HEK293 (cell line): ENCODE measurements at regions not wholly inside any gene's neighbourhood (a gene's known extent, or its start where the extent isn't known, plus 50 kb on each side); places are given as distances from the start of the nearest gene placed in this dataset.
A peak's percentile ranks its signal among the peaks of the same experiment; 100 is the strongest.

Experiments
- CTCF ChIA-PET: fragments of 350-600 bp; formaldehyde crosslinking; extraction: SDS; loops from one replicate; lab custom pipeline; 2021; ENCODE audit warnings: antibody characterized with exemption; lab: Yijun Ruan, JAX
- POLR2A ChIA-PET: fragments of 300-600 bp; formaldehyde crosslinking; extraction: SDS; loops from one replicate; lab custom pipeline; 2020; ENCODE audit warnings: antibody characterized with exemption, inconsistent platforms; lab: Yijun Ruan, JAX
- H3K27ac ChIP-seq: fragments of 200-500 bp; sonication (Bioruptor generic); 2 replicates; pipeline ENCODE4 v1.5.1; 2014; ENCODE audit warnings: low read depth, low read length, control low read depth, inconsistent platforms; ENCODE audit errors: extremely low read depth
- H3K36me3 ChIP-seq, 2 experiments: fragments of 200-500 bp in 1 of 2; sonication (Bioruptor generic) in 1 of 2; 1 replicate in 1 of 2; 2 replicates in 1 of 2; pipeline ENCODE4 v1.5.1; 2014 to 2017; ENCODE audit warnings: inconsistent platforms in 2 of 2, low read length in 2 of 2; ENCODE audit not compliant: control insufficient read depth in 2 of 2, insufficient read depth in 1 of 2
- H3K4me1 ChIP-seq: fragments of 200-500 bp; sonication (Bioruptor generic); 2 replicates; pipeline ENCODE4 v1.5.1; 2014; ENCODE audit warnings: mild to moderate bottlenecking, low read length, inconsistent platforms; ENCODE audit not compliant: control insufficient read depth, insufficient read depth
- H3K4me3 ChIP-seq: 2 replicates; pipeline ENCODE4 v1.5.1; 2011; ENCODE audit warnings: low read depth, mild to moderate bottlenecking, control low read depth, low read length, moderate library complexity
- H3K9me3 ChIP-seq: fragments of 200-500 bp; sonication (Bioruptor generic); 2 replicates; pipeline ENCODE4 v1.5.1; 2014; ENCODE audit warnings: low read depth, low read length, inconsistent platforms; ENCODE audit not compliant: control insufficient read depth, insufficient read depth
- BCL11A ChIP-seq: fragments of 450-650 bp; formaldehyde crosslinking; IDR thresholded peaks from 2 replicates; pipeline ENCODE4 v1.5.1; 2016; ENCODE audit warnings: low read depth, missing biosample characterization, missing genetic modification characterization
- BCL11B ChIP-seq: fragments of 450-650 bp; formaldehyde crosslinking; IDR thresholded peaks from 2 replicates; pipeline ENCODE4 v1.5.1; 2016; ENCODE audit warnings: low read depth, missing biosample characterization, missing genetic modification characterization
- GLI2 ChIP-seq: fragments of 450-650 bp; formaldehyde crosslinking; IDR thresholded peaks from 2 replicates; pipeline ENCODE4; 2017; ENCODE audit warnings: missing biosample characterization, missing genetic modification characterization, low read depth, borderline replicate concordance
- GLIS2 ChIP-seq: fragments of 450-650 bp; formaldehyde crosslinking; IDR thresholded peaks from 2 replicates; pipeline ENCODE4 v1.5.1; 2016; ENCODE audit warnings: missing biosample characterization, missing genetic modification characterization
- KLF7 ChIP-seq: fragments of 450-650 bp; formaldehyde crosslinking; IDR thresholded peaks from 2 replicates; pipeline ENCODE4 v1.5.1; 2016; ENCODE audit warnings: missing biosample characterization, missing genetic modification characterization, borderline replicate concordance
- KLF9 ChIP-seq: fragments of 450-650 bp; formaldehyde crosslinking; IDR thresholded peaks from 2 replicates; pipeline ENCODE4 v1.5.1; 2016; ENCODE audit warnings: missing biosample characterization, missing genetic modification characterization, low read depth
- PBX3 ChIP-seq: sonication (generic); formaldehyde crosslinking; IDR thresholded peaks from 2 replicates; pipeline ENCODE4 v1.8.1; 2022; ENCODE audit warnings: mild to moderate bottlenecking, moderate library complexity, missing genetic modification reagents
- RBAK ChIP-seq: fragments of 450-650 bp; formaldehyde crosslinking; IDR thresholded peaks from 2 replicates; pipeline ENCODE4 v1.5.1; 2016; ENCODE audit warnings: missing biosample characterization, missing genetic modification characterization
- TRIM28 ChIP-seq: IDR thresholded peaks from 2 replicates; pipeline ENCODE4 v1.6.1; 2011; ENCODE audit warnings: low read length, control low read depth, borderline replicate concordance
- ZBTB7A ChIP-seq: fragments of 450-650 bp; formaldehyde crosslinking; IDR thresholded peaks from 2 replicates; pipeline ENCODE4 v1.5.1; 2016; ENCODE audit warnings: low read depth, missing biosample characterization, missing genetic modification characterization
- ZIC2 ChIP-seq: fragments of 450-650 bp; formaldehyde crosslinking; IDR thresholded peaks from 2 replicates; pipeline ENCODE4 v1.5.1; 2016; ENCODE audit warnings: missing biosample characterization, missing genetic modification characterization
- ZNF132 ChIP-seq: fragments of 450-650 bp; formaldehyde crosslinking; IDR thresholded peaks from 2 replicates; pipeline ENCODE4 v1.5.1; 2017; ENCODE audit warnings: missing biosample characterization, missing genetic modification characterization, borderline replicate concordance
- ZNF239 ChIP-seq: fragments of 450-650 bp; formaldehyde crosslinking; IDR thresholded peaks from 2 replicates; pipeline ENCODE4 v1.5.1; 2016; ENCODE audit warnings: missing biosample characterization, missing genetic modification characterization
- ZNF292 ChIP-seq: fragments of 450-650 bp; formaldehyde crosslinking; IDR thresholded peaks from 2 replicates; pipeline ENCODE4 v1.5.1; 2016; ENCODE audit warnings: low read depth, missing biosample characterization, missing genetic modification characterization, borderline replicate concordance
- ZNF366 ChIP-seq: fragments of 450-650 bp; formaldehyde crosslinking; conservative IDR thresholded peaks from 2 replicates; pipeline ENCODE4 v1.5.1; 2016; ENCODE audit warnings: missing biosample characterization, missing genetic modification characterization
- ZNF398 ChIP-seq: fragments of 450-650 bp; formaldehyde crosslinking; IDR thresholded peaks from 2 replicates; pipeline ENCODE4 v1.5.1; 2017; ENCODE audit warnings: missing biosample characterization, missing genetic modification characterization
- ZNF473 ChIP-seq: fragments of 450-650 bp; formaldehyde crosslinking; IDR thresholded peaks from 2 replicates; pipeline ENCODE4 v1.5.1; 2017; ENCODE audit warnings: missing biosample characterization, missing genetic modification characterization
- ZNF513 ChIP-seq: fragments of 450-650 bp; IDR thresholded peaks from 2 replicates; pipeline ENCODE4 v1.5.1; 2018; ENCODE audit warnings: missing biosample characterization, missing genetic modification characterization
- ZNF529 ChIP-seq: fragments of 450-650 bp; formaldehyde crosslinking; IDR thresholded peaks from 2 replicates; pipeline ENCODE4 v1.5.1; 2017; ENCODE audit warnings: missing genetic modification characterization, missing biosample characterization; ENCODE audit not compliant: insufficient replicate concordance
- ZNF548 ChIP-seq: fragments of 450-650 bp; formaldehyde crosslinking; IDR thresholded peaks from 2 replicates; pipeline ENCODE4 v1.5.1; 2016; ENCODE audit warnings: missing biosample characterization, missing genetic modification characterization
- ZNF560 ChIP-seq: fragments of 450-650 bp; formaldehyde crosslinking; IDR thresholded peaks from 2 replicates; pipeline ENCODE4 v1.5.1; 2017; ENCODE audit warnings: missing biosample characterization, missing genetic modification characterization, borderline replicate concordance
- ZNF626 ChIP-seq: fragments of 450-650 bp; sonication (Bioruptor Pico); formaldehyde crosslinking; IDR thresholded peaks from 2 replicates; pipeline ENCODE4 v1.5.1; 2018; ENCODE audit warnings: missing biosample characterization, missing genetic modification characterization, inconsistent platforms
- ZNF747 ChIP-seq: fragments of 450-650 bp; formaldehyde crosslinking; IDR thresholded peaks from 2 replicates; pipeline ENCODE4 v1.5.1; 2016; ENCODE audit warnings: missing biosample characterization, missing genetic modification characterization
- ZNF791 ChIP-seq: fragments of 450-650 bp; formaldehyde crosslinking; IDR thresholded peaks from 2 replicates; pipeline ENCODE4 v1.5.1; 2016; ENCODE audit warnings: missing biosample characterization, missing genetic modification characterization
- ZNF830 ChIP-seq: fragments of 450-650 bp; IDR thresholded peaks from 2 replicates; pipeline ENCODE4 v1.5.0; 2018; ENCODE audit warnings: missing biosample characterization, missing genetic modification characterization, low read depth, mild to moderate bottlenecking, moderate library complexity
- ZSCAN4 ChIP-seq: fragments of 450-650 bp; formaldehyde crosslinking; IDR thresholded peaks from 2 replicates; pipeline ENCODE4 v1.5.1; 2017; ENCODE audit warnings: missing biosample characterization, missing genetic modification characterization

- no peaks in the 10 kb centered on the region for H3K36me3 ChIP-seq
- no peak for TF ChIP-seq ZNF791 (tag by site-specific recombination)
- TF ChIP-seq ZNF473 (tag by site-specific recombination) = no peak
- TF ChIP-seq KLF9 (tag by site-specific recombination) = no peak
- TF ChIP-seq ZNF132 = no peak
- TF ChIP-seq ZNF292 (tag by site-specific recombination) = no peak
- TF ChIP-seq ZNF366 (tag by site-specific recombination) = 0 out of 2 replicates have a peak, but pooled peaks have one; percentile 11
- no peak for TF ChIP-seq ZNF548 (tag by site-specific recombination)
- no peak for TF ChIP-seq ZNF513 (tag by site-specific recombination)
- no peak for TF ChIP-seq ZIC2 (tag by site-specific recombination)
- no peak for TF ChIP-seq ZNF626 (tag by site-specific recombination)
- 0 out of 2 replicates have a peak, but pooled peaks have one; percentile 31 for TF ChIP-seq ZSCAN4 (tag by site-specific recombination)
- TF ChIP-seq GLIS2 = no peak
- TF ChIP-seq ZNF560 = no peak
- TF ChIP-seq TRIM28 = no peak
- TF ChIP-seq RBAK (tag by site-specific recombination) = no peak
- no peak for TF ChIP-seq ZNF529 (tag by site-specific recombination)
- TF ChIP-seq ZBTB7A (tag by site-specific recombination) = no peak
- 0 out of 2 replicates have a peak, but pooled peaks have one; percentile 12 for TF ChIP-seq ZNF398 (tag by site-specific recombination)
- TF ChIP-seq GLI2 (tag by site-specific recombination) = no peak
- TF ChIP-seq BCL11A (tag by site-specific recombination) = no peak
- no peak for TF ChIP-seq ZNF239
- TF ChIP-seq ZNF747 = no peak
- TF ChIP-seq PBX3 (CRISPR knock-in tag) = no peak
- no peak for TF ChIP-seq KLF7 (tag by site-specific recombination)
- TF ChIP-seq ZNF830 (tag by site-specific recombination) = no peak
- no peak for TF ChIP-seq BCL11B (tag by site-specific recombination)
- TF ChIP-seq, all 188 proteins: peak for 3
- Histone ChIP-seq H3K4me1 (peaks cover 18% of the 10 kb centered on the region), H3K9me3 (no peaks in the 10 kb centered on the region), H3K27ac (0 out of 2 replicates have a peak overlapping the region, but pooled peaks have one; percentile 24), H3K4me3 (no peak overlapping the region)
- POLR2A ChIA-PET = no interaction called here
- CTCF ChIA-PET = no interaction called here
These were observed 631.1 kb upstream of the TENM3 start for GRCh38 chr4:181611946-181612600.
